Suprapubic skin (tissue), 4 donors: ENCODE measurements at regions not wholly inside any gene's neighbourhood (a gene's known extent, or its start where the extent isn't known, plus 50 kb on each side); places are given as distances from the start of the nearest gene placed in this dataset.
A peak's percentile ranks its signal among the peaks of the same experiment; 100 is the strongest.

Experiments used
- CTCF ChIP-seq, 2 donors: fragments of 200-600 bp in 1 of 2; fragments of 450-650 bp in 1 of 2; sonication (generic) in 1 of 2; IDR thresholded peaks; one replicate each; pipeline ENCODE4 v1.5.1; 2016 to 2019; ENCODE audit warnings: antibody characterized with exemption in 2 of 2, mild to moderate bottlenecking in 1 of 2, moderate library complexity in 1 of 2
- EP300 ChIP-seq: sonication (generic); formaldehyde crosslinking; IDR thresholded peaks from one replicate; pipeline ENCODE4 v1.6.1; 2017; ENCODE audit warnings: antibody characterized with exemption
- POLR2A ChIP-seq, 2 donors: fragments of 450-650 bp; IDR thresholded peaks; one replicate each; pipeline ENCODE4 v1.6.1; 2017; ENCODE audit warnings: antibody characterized with exemption in 2 of 2, mild to moderate bottlenecking in 2 of 2, moderate library complexity in 2 of 2
- POLR2AphosphoS5 ChIP-seq, 3 donors: sonication (generic); formaldehyde crosslinking; IDR thresholded peaks; one replicate each; pipeline ENCODE4 v1.6.1; 2017; ENCODE audit warnings: antibody characterized with exemption in 3 of 3

DNA sequence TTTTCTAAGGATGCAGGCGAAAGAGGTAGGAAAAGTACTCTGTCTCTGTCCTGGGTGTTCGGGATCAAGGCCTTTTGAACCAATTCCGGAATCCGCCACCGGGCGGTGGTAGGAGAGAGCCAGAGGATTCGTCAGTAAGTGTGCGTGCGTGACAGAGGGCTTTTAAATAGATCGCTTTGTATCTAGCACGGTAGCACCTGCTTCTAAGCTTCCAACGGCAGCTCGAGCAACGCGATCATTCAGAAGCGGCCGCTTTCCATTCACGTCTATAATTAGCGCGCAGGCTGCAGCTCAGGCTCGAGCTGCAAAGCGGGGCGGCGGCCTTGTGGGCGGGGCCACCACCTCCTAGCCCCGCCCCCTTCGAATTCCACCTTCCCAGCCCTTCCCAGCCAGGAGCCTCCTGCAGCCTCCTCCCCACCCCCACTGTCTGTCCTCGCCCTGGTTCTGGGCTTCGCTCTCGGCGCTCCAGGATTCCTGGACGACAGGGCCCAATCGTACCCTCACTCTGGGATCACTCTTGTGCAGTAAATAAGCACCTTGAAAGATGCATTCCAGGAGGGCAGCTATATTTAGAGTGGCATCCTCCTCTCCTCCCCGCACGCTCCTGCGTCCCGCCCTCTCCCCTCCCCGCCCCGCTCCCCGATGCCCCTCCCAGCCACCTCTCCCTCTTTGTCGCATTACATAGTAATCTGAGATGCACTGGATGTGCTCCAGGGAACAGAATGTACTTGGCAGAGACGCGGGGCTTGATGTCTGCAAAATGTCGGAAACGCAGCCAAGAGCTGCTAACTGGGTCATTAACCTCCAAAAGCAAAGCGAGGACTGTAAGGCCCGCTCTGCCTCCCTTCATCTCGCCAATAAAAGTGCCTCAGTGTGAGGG, 224.1 kb upstream of the TPRG1 start:
- TF ChIP-seq POLR2A (IDR thresholded peaks at IDR 0.05) (peak in 1 of 2 donors; percentile 79), CTCF (IDR thresholded peaks at IDR 0.05) (peak; percentile 27 to 28), EP300 (peak; percentile 99), POLR2AphosphoS5 (IDR thresholded peaks at IDR 0.05) (peak; percentile 92 to 100 (median 99))
